ENCODE measurements at regions not wholly inside any gene's neighbourhood (a gene's known extent, or its start where the extent isn't known, plus 50 kb on each side); places are given as distances from the start of the nearest gene placed in this dataset.

DNA sequence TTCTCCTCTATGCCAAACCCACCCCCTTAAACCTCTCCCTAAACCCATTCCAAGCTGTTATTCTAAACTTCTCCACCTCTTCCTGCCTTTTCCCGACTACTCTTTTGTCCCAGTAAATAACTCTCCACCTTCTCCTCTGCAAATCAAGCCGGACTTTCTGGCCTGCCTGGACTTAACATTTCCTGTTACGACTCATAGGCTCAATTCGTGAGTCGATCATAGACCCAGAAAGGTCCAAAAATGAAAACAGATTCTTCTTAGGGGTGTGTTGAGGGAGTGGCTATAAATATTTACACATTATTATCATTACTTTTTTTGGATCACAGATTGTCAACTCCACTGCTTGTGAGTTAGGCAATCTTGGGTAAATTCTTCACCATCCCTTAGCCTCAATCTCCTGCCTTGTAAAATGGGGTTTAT, 59.0 kb upstream of the HABP2 start:
- no peak for ATAC-seq
- Histone ChIP-seq H3K4me3 (no peak overlapping the region), H3K79me2 (ENCODE audit: control insufficient read depth, insufficient read depth, low read length) (no peaks in the 10 kb centered on the region), H3K4me2 (ENCODE audit: insufficient read depth, low read length) (no peak overlapping the region), H3K9ac (ENCODE audit: insufficient read depth in 1 of 2, low read depth in 2 of 2, low read length in 2 of 2) (no peak overlapping the region), H3K4me1 (replicated peaks in 1 of 2; ENCODE audit: control insufficient read depth in 2 of 2, insufficient read depth in 2 of 2, low read length in 2 of 2) (no peaks in the 10 kb centered on the region), H3K27me3 (ENCODE audit: control insufficient read depth in 2 of 2, insufficient read depth in 2 of 2, low read length in 2 of 2) (peaks cover 0 to 22% of the 10 kb centered on the region in 2 experiments; a peak in 3 of 5 replicates), H4K20me1 (replicated peaks; ENCODE audit: control insufficient read depth, insufficient read depth, low read length) (no peaks in the 10 kb centered on the region), H3K27ac (ENCODE audit: extremely low read depth, low read depth, low read length) (no peak overlapping the region), H3K9me3 (replicated peaks; ENCODE audit: control insufficient read depth, insufficient read depth, low read depth, low read length) (no peaks in the 10 kb centered on the region), H3K9me1 (ENCODE audit: control insufficient read depth, insufficient read depth, low read length) (no peaks in the 10 kb centered on the region), H3K36me3 (ENCODE audit: control insufficient read depth, insufficient read depth, low read length) (no peaks in the 10 kb centered on the region), H2AFZ (ENCODE audit: low read depth, low read length) (no peak overlapping the region)
- intact Hi-C loops (cut with micrococcal nuclease) (no loop called here), in situ Hi-C loops (cut with MboI) (no loop called here)
- no peak for DNase-seq (ENCODE audit: extremely low read depth in 1 of 4, low spot score in 3 of 4)
- FAIRE-seq: no peak
- BruUV-seq (replicated peaks): no TSS peak
- ChIA-PET CTCF (ENCODE audit: low intra/inter-chr PET ratio) (no interaction called here), POLR2A (no interaction called here)
- 0% methylated on average over 3 of the region's 5 CpGs for WGBS (ENCODE audit: insufficient coverage, low coverage, missing lambda C conversion rate)
- no peak for TF ChIP-seq ATF4 (CRISPR knock-in tag; IDR thresholded peaks at IDR 0.05)
- TF ChIP-seq SMAD4 (CRISPR knock-in tag; conservative IDR thresholded peaks at IDR 0.05): no peak
- TF ChIP-seq MTF1 (CRISPR knock-in tag; IDR thresholded peaks at IDR 0.05; ENCODE audit: borderline replicate concordance): no peak
- TF ChIP-seq NKRF (IDR thresholded peaks at IDR 0.05; ENCODE audit: borderline replicate concordance): no peak
- TF ChIP-seq, protein P1, sequence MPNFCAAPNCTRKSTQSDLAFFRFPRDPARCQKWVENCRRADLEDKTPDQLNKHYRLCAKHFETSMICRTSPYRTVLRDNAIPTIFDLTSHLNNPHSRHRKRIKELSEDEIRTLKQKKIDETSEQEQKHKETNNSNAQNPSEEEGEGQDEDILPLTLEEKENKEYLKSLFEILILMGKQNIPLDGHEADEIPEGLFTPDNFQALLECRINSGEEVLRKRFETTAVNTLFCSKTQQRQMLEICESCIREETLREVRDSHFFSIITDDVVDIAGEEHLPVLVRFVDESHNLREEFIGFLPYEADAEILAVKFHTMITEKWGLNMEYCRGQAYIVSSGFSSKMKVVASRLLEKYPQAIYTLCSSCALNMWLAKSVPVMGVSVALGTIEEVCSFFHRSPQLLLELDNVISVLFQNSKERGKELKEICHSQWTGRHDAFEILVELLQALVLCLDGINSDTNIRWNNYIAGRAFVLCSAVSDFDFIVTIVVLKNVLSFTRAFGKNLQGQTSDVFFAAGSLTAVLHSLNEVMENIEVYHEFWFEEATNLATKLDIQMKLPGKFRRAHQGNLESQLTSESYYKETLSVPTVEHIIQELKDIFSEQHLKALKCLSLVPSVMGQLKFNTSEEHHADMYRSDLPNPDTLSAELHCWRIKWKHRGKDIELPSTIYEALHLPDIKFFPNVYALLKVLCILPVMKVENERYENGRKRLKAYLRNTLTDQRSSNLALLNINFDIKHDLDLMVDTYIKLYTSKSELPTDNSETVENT (CRISPR knock-in tag; IDR thresholded peaks at IDR 0.05): no peak
- TF ChIP-seq TRIM25 (IDR thresholded peaks at IDR 0.05; ENCODE audit: borderline replicate concordance): no peak
- no peak for TF ChIP-seq DDX20 (tag; IDR thresholded peaks at IDR 0.05; ENCODE audit: low read depth)
- TF ChIP-seq ZNF507 (tag; conservative IDR thresholded peaks at IDR 0.05): no peak
- TF ChIP-seq ZNF324 (CRISPR knock-in tag; IDR thresholded peaks at IDR 0.05): no peak
- no peak for TF ChIP-seq EP400 (IDR thresholded peaks at IDR 0.05)
- TF ChIP-seq MCM5 (IDR thresholded peaks at IDR 0.05; ENCODE audit: low read depth): no peak

Measured in K562 (cell line).